ENCODE measurements at regions not wholly inside any gene's neighbourhood (a gene's known extent, or its start where the extent isn't known, plus 50 kb on each side); places are given as distances from the start of the nearest gene placed in this dataset.

DNA sequence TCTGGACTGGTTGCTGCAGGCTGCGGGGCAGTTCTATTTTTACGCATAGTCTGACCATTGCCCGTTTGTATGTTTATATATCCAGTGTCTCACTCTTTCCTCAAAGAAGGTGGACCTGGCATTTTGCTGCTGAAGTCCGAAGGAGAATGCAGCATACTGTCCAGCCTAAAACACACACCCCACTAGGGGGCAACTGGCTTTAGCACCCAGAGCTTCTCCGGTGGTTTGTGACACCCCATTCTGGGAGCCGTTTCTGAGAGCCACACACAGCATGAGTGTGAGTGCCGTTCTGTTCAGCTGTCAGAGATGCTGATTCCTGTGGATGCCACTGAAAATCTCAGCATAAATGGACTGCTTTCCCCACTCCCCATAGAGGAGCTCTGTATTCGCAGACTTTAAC, 290.5 kb upstream of the TAS2R1 start:
- intact Hi-C loops (cut with DNase I; ENCODE audit: low total_unique reads): no loop called here
- no peak overlapping the region for H3K4me3 ChIP-seq
- peaks cover 0 to 48% (median 24%) of the 10 kb centered on the region in 8 donors for H3K9me3 ChIP-seq
- no peak for DNase-seq
- H3K27ac ChIP-seq: no peak overlapping the region
- no peaks in the 10 kb centered on the region for H3K27me3 ChIP-seq (replicated peaks in 1 of 7)
- H3K4me1 ChIP-seq: no peaks in the 10 kb centered on the region
- no peaks in the 10 kb centered on the region for H3K36me3 ChIP-seq
- 76 to 87% (median 83%) methylated on average over 6 to 8 of the region's 8 CpGs for WGBS, 5 donors
- TF ChIP-seq, protein P1, sequence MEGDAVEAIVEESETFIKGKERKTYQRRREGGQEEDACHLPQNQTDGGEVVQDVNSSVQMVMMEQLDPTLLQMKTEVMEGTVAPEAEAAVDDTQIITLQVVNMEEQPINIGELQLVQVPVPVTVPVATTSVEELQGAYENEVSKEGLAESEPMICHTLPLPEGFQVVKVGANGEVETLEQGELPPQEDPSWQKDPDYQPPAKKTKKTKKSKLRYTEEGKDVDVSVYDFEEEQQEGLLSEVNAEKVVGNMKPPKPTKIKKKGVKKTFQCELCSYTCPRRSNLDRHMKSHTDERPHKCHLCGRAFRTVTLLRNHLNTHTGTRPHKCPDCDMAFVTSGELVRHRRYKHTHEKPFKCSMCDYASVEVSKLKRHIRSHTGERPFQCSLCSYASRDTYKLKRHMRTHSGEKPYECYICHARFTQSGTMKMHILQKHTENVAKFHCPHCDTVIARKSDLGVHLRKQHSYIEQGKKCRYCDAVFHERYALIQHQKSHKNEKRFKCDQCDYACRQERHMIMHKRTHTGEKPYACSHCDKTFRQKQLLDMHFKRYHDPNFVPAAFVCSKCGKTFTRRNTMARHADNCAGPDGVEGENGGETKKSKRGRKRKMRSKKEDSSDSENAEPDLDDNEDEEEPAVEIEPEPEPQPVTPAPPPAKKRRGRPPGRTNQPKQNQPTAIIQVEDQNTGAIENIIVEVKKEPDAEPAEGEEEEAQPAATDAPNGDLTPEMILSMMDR (IDR thresholded peaks at IDR 0.05 in 8 of 11, conservative IDR thresholded peaks at IDR 0.05 in 3 of 11): no peak

DNA sequence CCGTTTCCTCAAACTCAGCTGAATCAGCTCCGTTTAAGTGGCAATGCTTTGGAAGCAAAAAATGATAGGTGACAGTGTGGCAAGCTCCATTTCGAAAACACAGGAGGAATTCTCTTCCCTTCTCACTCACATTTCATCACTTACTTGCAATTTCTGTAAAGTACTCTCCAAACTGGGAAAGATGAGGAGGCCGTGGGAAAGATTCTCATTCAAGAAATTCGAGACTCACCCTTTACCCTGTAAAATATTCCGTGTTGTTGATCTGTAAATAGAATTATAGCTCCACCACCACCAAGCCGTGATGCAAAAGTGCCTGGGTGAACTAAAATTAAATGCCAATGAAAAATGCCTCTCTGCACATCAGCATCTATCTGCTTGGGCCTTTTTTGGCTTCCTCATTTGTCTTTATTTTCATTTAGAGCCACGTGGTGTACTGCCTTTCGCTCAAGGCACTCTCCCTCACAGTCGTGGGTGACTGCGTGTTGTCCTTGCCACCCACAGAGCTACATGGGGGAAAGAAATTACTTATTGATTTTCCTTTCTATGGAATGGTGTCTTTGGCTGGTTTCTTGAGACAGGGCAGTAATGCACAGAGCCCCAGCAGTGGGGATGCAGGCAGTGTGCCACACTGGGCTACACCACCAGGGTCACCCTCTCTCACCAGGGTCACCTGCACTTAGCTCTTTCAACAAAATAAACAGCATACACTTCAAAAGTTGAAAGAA, 289.3 kb upstream of the TAS2R1 start:
- intact Hi-C loops (cut with DNase I; ENCODE audit: low total_unique reads): no loop called here
- WGBS, 5 donors: 58 to 62% (median 61%) methylated on average over 11 of the region's 11 CpGs
- H3K4me1 ChIP-seq: no peaks in the 10 kb centered on the region
- H3K27me3 ChIP-seq (replicated peaks in 1 of 7): no peaks in the 10 kb centered on the region
- no peak for DNase-seq
- H3K36me3 ChIP-seq: no peaks in the 10 kb centered on the region
- TF ChIP-seq, protein P1 (IDR thresholded peaks at IDR 0.05 in 8 of 11, conservative IDR thresholded peaks at IDR 0.05 in 3 of 11): no peak
- no peak for TF ChIP-seq POLR2A (IDR thresholded peaks at IDR 0.05)
- TF ChIP-seq POLR2AphosphoS5 (IDR thresholded peaks at IDR 0.05): no peak
- H3K9me3 ChIP-seq: peaks cover 0 to 43% (median 24%) of the 10 kb centered on the region in 8 donors
- no peak overlapping the region for H3K27ac ChIP-seq
- no peak overlapping the region for H3K4me3 ChIP-seq

DNA sequence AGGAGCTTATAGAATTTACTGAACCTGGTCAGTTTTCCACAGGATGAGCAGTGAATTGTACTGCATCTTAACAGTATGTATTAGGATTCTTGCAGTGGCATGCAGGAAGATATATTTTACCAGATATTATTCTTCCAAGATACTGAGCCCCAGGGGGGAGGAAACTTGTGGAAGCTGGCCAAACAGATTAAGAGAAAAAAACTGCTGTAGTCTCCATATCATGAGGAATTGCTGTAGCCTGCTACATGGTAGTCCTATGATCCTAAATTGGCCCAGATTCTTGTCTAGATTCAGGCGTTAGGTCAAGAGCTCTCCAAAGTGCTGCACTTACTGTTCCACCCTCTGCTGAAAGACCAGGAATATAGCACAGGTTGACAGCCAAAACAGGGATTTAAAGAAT, 275.5 kb upstream of the TAS2R1 start:
- WGBS, 5 donors: 37 to 66% (median 54%) methylated on average over 1 of the region's 1 CpG

DNA sequence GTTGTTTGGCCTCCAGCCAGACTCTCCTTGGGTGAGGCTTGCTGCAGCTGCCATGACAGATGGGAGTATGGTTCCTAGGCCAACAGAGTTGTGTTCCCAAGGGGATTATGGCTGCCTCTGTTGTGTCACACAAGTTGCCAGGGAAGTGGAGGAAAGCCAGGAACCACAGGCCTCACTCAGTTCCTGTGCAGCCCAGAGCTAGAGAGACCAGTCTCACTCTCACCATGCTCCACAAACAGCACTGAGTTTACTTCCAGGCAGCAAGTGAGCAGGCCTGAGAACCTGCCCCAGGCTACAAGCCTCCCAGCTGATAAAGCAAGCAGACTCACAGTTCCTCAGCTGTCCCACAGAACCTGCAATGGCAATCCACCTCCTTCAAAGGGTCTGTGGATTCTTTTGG, 273.6 kb upstream of the TAS2R1 start:
- Histone ChIP-seq H3K27me3 (replicated peaks in 1 of 7) (no peaks in the 10 kb centered on the region), H3K4me3 (no peak overlapping the region), H3K27ac (no peak overlapping the region), H3K9me3 (peaks cover 0 to 27% (median 16%) of the 10 kb centered on the region in 8 donors), H3K36me3 (no peaks in the 10 kb centered on the region), H3K4me1 (no peaks in the 10 kb centered on the region)
- TF ChIP-seq POLR2AphosphoS5 (IDR thresholded peaks at IDR 0.05) (no peak), POLR2A (IDR thresholded peaks at IDR 0.05) (no peak)
- TF ChIP-seq, protein P1 (IDR thresholded peaks at IDR 0.05 in 8 of 11, conservative IDR thresholded peaks at IDR 0.05 in 3 of 11): no peak
- no peak for DNase-seq
- intact Hi-C loops (cut with DNase I; ENCODE audit: low total_unique reads): no loop called here

More for the DNA sequence above, 275.5 kb upstream of the TAS2R1 start:
- Histone ChIP-seq H3K27ac (no peak overlapping the region), H3K4me1 (no peaks in the 10 kb centered on the region), H3K4me3 (no peak overlapping the region), H3K27me3 (replicated peaks in 1 of 7) (no peaks in the 10 kb centered on the region), H3K36me3 (no peaks in the 10 kb centered on the region), H3K9me3 (peaks cover 0 to 27% (median 16%) of the 10 kb centered on the region in 8 donors)
- intact Hi-C loops (cut with DNase I; ENCODE audit: low total_unique reads): no loop called here
- TF ChIP-seq POLR2A (IDR thresholded peaks at IDR 0.05) (no peak), POLR2AphosphoS5 (IDR thresholded peaks at IDR 0.05) (no peak)
- TF ChIP-seq, protein P1 (IDR thresholded peaks at IDR 0.05 in 8 of 11, conservative IDR thresholded peaks at IDR 0.05 in 3 of 11): no peak
- DNase-seq: no peak
